HUES6 (cell line): ENCODE measurements at regions not wholly inside any gene's neighbourhood (a gene's known extent, or its start where the extent isn't known, plus 50 kb on each side); places are given as distances from the start of the nearest gene placed in this dataset.
"Not testable (repeated sequence)": the region's sequence is repeated elsewhere in the genome, so short reads cannot be mapped to it uniquely, and the experiment has no call there.

Experiments used
- H3K27ac ChIP-seq: 2 replicates; pipeline ENCODE4 v1.7.0; 2013; ENCODE audit warnings: low read depth, mild to moderate bottlenecking, low read length, inconsistent platforms
- H3K27me3 ChIP-seq: 2 replicates; pipeline ENCODE4 v1.6.1; 2013; ENCODE audit warnings: low read length; ENCODE audit not compliant: control insufficient read depth, insufficient read depth
- H3K36me3 ChIP-seq: 2 replicates; pipeline ENCODE4 v1.6.1; 2013; ENCODE audit warnings: low read length; ENCODE audit not compliant: control insufficient read depth, insufficient read depth
- H3K4me1 ChIP-seq: 2 replicates; pipeline ENCODE4 v1.6.1; 2013; ENCODE audit warnings: low read length; ENCODE audit not compliant: control insufficient read depth, insufficient read depth
- H3K4me3 ChIP-seq: 2 replicates; pipeline ENCODE4 v1.5.1; 2013; ENCODE audit warnings: low read depth, low read length
- H3K9ac ChIP-seq: one replicate; pipeline ENCODE4 v1.6.1; 2013; ENCODE audit warnings: mild to moderate bottlenecking, low read length
- H3K9me3 ChIP-seq: 2 replicates; pipeline ENCODE4 v1.6.1; 2013; ENCODE audit warnings: low read depth, low read length; ENCODE audit not compliant: control insufficient read depth, insufficient read depth

- no peaks in the 10 kb centered on the region for H3K27me3 ChIP-seq
- H3K4me3 ChIP-seq = no peak overlapping the region
- H3K9me3 ChIP-seq = no peaks in the 10 kb centered on the region; the same call in 1 of the 2 replicates
- H3K9ac ChIP-seq = no peak overlapping the region
- H3K27ac ChIP-seq = no peak overlapping the region
- H3K36me3 ChIP-seq = no peaks in the 10 kb centered on the region
- peaks cover 13% of the 10 kb centered on the region for H3K4me1 ChIP-seq
Observed at GRCh38 chr18:66895631-66896030, 291.7 kb upstream of the CDH19 start.

GRCh38 chr18:66894851-66895250 is 291.0 kb upstream of the CDH19 start:
- Histone ChIP-seq H3K9ac (no peak overlapping the region), H3K36me3 (no peaks in the 10 kb centered on the region)

GRCh38 chr18:66892388-66892787 is 288.5 kb upstream of the CDH19 start:
- H3K9me3 ChIP-seq, H3K9ac ChIP-seq, H3K4me3 ChIP-seq, H3K27ac ChIP-seq, H3K27me3 ChIP-seq, H3K36me3 ChIP-seq: not testable (repeated sequence)
- peaks cover 19% of the 10 kb centered on the region for H3K4me1 ChIP-seq

More at GRCh38 chr18:66894851-66895250, 291.0 kb upstream of the CDH19 start:
- Histone ChIP-seq H3K4me1 (peaks cover 9% of the 10 kb centered on the region), H3K4me3 (no peak overlapping the region), H3K27me3 (no peaks in the 10 kb centered on the region), H3K9me3 (no peaks in the 10 kb centered on the region; the same call in 1 of the 2 replicates), H3K27ac (no peak overlapping the region)

DNA sequence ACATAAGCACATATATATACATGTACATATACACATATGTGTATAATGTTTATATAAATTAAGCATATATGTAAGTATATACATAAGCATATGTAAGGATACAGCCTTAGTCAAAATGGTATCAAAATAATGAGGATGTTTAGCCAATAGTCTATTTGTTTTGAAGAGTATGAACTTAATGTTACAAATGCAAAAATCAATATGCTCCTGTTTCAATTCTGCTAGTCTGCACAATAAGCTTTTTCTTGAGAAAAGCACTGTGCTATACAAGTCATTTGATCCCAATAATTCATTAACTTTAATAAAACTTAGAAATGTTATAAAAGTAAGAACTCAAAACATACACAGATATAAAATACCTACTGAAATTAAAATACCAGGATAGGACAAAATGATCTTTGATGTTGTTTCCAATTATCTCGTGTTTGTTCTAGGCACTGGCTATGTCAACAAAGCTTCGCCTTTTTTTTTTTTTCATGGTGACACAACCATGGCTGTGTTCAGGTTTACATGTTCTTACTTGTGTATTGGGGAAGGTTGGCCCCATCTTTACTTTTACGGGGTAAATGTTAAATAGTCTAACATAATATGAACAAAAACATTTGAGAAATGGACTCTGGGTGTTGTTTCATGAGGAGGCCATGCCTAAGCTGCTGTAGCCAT is 271.1 kb upstream of the CDH19 start:
- H3K4me3 ChIP-seq = no peak overlapping the region

GRCh38 chr18:66874375-66874774 is 270.5 kb upstream of the CDH19 start:
- H3K9me3 ChIP-seq = no peaks in the 10 kb centered on the region
- no peak overlapping the region for H3K27ac ChIP-seq
- H3K9ac ChIP-seq = no peak overlapping the region
- H3K36me3 ChIP-seq = no peaks in the 10 kb centered on the region
- no peak overlapping the region for H3K4me3 ChIP-seq
- H3K27me3 ChIP-seq = no peaks in the 10 kb centered on the region
- no peaks in the 10 kb centered on the region for H3K4me1 ChIP-seq

More for the DNA sequence above, 271.1 kb upstream of the CDH19 start:
- Histone ChIP-seq H3K9ac (no peak overlapping the region), H3K9me3 (no peaks in the 10 kb centered on the region), H3K27me3 (no peaks in the 10 kb centered on the region), H3K36me3 (no peaks in the 10 kb centered on the region), H3K4me1 (no peaks in the 10 kb centered on the region), H3K27ac (no peak overlapping the region)

DNA sequence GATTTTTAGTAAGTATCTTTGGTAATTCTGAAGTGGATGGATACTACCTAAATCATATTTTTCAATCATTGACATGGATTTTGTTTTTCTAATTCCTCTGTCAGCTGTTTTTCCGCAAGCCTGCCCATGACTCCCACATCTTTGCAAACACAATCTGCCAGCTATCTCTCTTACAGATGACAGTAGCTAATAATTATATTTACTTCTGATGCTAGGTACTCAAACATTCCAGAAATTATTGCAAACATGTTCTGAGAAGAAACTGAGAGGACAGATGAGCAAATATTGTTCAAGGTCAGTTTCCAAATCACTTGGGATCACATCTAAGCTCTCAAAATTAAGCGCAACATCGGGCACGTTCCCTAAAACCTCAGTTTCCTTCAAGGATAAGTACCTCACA is 270.0 kb upstream of the CDH19 start:
- Histone ChIP-seq H3K27me3 (no peaks in the 10 kb centered on the region), H3K36me3 (no peaks in the 10 kb centered on the region), H3K9ac (no peak overlapping the region), H3K27ac (no peak overlapping the region), H3K9me3 (no peaks in the 10 kb centered on the region), H3K4me1 (no peaks in the 10 kb centered on the region), H3K4me3 (no peak overlapping the region)

- H3K4me1 ChIP-seq = no peaks in the 10 kb centered on the region
- no peaks in the 10 kb centered on the region for H3K9me3 ChIP-seq
- H3K27me3 ChIP-seq = no peaks in the 10 kb centered on the region
- H3K9ac ChIP-seq = no peak overlapping the region
- H3K4me3 ChIP-seq = no peak overlapping the region
- no peaks in the 10 kb centered on the region for H3K36me3 ChIP-seq
- H3K27ac ChIP-seq = no peak overlapping the region
Observed at GRCh38 chr18:66872277-66872676, 268.4 kb upstream of the CDH19 start.

- Histone ChIP-seq H3K9ac (no peak overlapping the region), H3K4me3 (no peak overlapping the region), H3K9me3 (no peaks in the 10 kb centered on the region), H3K27me3 (no peaks in the 10 kb centered on the region), H3K4me1 (no peaks in the 10 kb centered on the region), H3K27ac (no peak overlapping the region), H3K36me3 (no peaks in the 10 kb centered on the region)
Observed at GRCh38 chr18:66867653-66868052, 263.8 kb upstream of the CDH19 start.

DNA sequence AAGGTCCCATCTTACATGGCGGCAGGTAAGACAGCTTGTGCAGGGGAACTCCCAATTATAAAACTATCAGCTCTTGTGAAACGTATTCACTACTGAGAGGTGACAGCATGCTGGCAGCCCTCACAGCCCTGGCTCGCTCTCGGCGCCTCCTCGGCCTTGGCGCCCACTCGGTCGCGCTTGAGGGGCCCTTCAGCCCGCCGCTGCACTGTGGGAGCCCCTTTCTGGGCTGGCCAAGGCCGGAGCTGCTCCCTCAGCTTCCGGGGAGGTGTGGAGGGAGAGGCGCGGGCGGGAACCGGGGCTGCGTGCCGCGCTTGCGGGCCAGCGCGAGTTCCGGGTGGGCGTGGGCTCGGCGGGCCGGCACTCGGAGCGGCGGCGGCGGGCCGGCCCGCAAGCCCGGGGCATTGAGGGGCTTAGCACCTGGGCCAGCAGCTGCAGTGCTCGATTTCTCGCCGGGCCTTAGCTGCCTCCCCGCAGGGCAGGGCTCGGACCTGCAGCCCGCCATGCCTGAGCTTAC is 262.6 kb upstream of the CDH19 start:
- H3K4me3 ChIP-seq, H3K9ac ChIP-seq, H3K4me1 ChIP-seq, H3K36me3 ChIP-seq, H3K27me3 ChIP-seq, H3K9me3 ChIP-seq, H3K27ac ChIP-seq: not testable (repeated sequence)

DNA sequence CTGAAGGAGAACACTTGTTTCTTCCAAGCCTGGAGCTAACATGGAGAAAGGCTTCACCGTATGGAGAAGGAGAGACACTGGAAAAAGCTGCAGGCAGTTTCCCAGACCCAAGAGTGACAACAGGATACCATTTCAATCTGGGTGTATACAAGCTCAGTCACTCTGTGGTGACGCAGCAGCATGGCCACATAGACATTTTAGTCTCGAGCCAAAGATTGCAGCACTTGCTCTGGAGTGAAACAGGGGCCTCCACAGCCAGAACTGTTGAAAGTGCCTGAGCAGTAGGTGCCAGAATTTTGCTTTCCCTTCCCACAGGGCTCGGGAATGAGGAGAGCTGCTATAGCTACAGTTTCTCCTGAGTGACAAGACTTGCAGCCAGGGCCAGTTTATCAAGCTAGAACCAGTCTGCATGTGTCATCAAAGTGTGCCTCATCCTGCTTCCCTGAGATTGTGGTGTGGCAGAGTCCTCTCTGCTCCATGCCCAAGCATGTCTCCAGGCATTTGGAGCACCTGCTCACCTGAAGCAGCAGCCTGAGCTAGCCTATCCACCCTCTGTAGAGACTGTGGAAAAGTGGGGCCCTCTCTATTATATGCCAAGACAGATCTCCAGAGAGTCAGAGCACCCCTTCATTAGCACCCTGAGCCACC is 234.6 kb upstream of the CDH19 start:
- Histone ChIP-seq H3K27me3 (no peaks in the 10 kb centered on the region), H3K27ac (no peak overlapping the region), H3K9me3 (no peaks in the 10 kb centered on the region), H3K4me1 (no peaks in the 10 kb centered on the region), H3K4me3 (no peak overlapping the region), H3K9ac (no peak overlapping the region), H3K36me3 (no peaks in the 10 kb centered on the region)

GRCh38 chr18:66833646-66834045 is 229.8 kb upstream of the CDH19 start:
- no peak overlapping the region for H3K4me3 ChIP-seq
- H3K9ac ChIP-seq = no peak overlapping the region
- no peaks in the 10 kb centered on the region for H3K9me3 ChIP-seq
- no peak overlapping the region for H3K27ac ChIP-seq
- no peaks in the 10 kb centered on the region for H3K4me1 ChIP-seq
- no peaks in the 10 kb centered on the region for H3K36me3 ChIP-seq
- no peaks in the 10 kb centered on the region for H3K27me3 ChIP-seq
